ENCODE measurements at regions not wholly inside any gene's neighbourhood (a gene's known extent, or its start where the extent isn't known, plus 50 kb on each side); places are given as distances from the start of the nearest gene placed in this dataset.

DNA sequence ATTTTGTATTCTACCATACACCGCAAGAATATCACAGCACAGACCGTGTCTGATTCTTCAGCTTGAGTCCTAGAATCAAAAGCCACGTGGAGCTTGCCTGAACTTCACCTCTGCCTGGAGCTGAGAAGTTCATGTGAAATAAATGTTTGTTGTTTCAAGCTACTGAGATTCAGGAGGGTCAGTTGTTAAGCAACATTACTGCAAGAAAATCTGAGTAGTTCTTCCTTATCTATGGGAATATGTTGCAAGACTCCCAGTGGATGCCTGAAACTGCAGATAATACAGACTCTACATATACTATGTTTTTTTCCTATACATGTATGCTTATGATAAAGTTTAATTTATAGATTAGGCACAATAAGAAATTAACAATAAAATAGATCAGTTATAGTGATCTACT, 995.3 kb downstream of the TBC1D22A start:
- Histone ChIP-seq H3K27me3 (ENCODE audit: insufficient read depth, poor library complexity, severe bottlenecking) (no peaks in the 10 kb centered on the region), H3K4me3 (replicated peaks; ENCODE audit: insufficient read depth, low read length) (no peak overlapping the region), H3K27ac (replicated peaks) (no peak overlapping the region)
- TF ChIP-seq, protein P1, sequence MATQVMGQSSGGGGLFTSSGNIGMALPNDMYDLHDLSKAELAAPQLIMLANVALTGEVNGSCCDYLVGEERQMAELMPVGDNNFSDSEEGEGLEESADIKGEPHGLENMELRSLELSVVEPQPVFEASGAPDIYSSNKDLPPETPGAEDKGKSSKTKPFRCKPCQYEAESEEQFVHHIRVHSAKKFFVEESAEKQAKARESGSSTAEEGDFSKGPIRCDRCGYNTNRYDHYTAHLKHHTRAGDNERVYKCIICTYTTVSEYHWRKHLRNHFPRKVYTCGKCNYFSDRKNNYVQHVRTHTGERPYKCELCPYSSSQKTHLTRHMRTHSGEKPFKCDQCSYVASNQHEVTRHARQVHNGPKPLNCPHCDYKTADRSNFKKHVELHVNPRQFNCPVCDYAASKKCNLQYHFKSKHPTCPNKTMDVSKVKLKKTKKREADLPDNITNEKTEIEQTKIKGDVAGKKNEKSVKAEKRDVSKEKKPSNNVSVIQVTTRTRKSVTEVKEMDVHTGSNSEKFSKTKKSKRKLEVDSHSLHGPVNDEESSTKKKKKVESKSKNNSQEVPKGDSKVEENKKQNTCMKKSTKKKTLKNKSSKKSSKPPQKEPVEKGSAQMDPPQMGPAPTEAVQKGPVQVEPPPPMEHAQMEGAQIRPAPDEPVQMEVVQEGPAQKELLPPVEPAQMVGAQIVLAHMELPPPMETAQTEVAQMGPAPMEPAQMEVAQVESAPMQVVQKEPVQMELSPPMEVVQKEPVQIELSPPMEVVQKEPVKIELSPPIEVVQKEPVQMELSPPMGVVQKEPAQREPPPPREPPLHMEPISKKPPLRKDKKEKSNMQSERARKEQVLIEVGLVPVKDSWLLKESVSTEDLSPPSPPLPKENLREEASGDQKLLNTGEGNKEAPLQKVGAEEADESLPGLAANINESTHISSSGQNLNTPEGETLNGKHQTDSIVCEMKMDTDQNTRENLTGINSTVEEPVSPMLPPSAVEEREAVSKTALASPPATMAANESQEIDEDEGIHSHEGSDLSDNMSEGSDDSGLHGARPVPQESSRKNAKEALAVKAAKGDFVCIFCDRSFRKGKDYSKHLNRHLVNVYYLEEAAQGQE (IDR thresholded peaks at IDR 0.05; ENCODE audit: insufficient replicate concordance, low read depth) = no peak
- TF ChIP-seq, protein P2, sequence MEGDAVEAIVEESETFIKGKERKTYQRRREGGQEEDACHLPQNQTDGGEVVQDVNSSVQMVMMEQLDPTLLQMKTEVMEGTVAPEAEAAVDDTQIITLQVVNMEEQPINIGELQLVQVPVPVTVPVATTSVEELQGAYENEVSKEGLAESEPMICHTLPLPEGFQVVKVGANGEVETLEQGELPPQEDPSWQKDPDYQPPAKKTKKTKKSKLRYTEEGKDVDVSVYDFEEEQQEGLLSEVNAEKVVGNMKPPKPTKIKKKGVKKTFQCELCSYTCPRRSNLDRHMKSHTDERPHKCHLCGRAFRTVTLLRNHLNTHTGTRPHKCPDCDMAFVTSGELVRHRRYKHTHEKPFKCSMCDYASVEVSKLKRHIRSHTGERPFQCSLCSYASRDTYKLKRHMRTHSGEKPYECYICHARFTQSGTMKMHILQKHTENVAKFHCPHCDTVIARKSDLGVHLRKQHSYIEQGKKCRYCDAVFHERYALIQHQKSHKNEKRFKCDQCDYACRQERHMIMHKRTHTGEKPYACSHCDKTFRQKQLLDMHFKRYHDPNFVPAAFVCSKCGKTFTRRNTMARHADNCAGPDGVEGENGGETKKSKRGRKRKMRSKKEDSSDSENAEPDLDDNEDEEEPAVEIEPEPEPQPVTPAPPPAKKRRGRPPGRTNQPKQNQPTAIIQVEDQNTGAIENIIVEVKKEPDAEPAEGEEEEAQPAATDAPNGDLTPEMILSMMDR (IDR thresholded peaks at IDR 0.05; ENCODE audit: insufficient read depth, low read length) = no peak
- DNase-seq (ENCODE audit: low read depth in 1 of 2, low spot score in 1 of 2) = no peak

DNA sequence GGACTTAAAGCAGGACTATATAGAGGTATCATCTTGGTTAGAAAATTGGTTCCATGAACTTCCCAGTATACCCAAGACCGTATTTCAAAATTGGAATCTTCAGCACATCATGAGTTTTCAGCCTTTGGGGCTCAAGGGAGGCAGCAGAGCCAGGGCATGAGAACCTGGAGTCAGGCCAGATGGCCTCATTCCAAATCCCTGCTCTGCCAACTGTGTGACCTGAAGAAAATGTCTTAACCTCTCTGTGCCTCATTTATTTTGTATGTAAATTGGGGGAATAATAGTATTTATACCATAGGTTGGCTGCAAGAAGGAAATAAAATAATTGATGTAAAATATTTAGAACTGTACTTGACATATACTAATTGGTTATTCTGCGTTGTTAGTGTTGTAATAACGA, 987.6 kb downstream of the TBC1D22A start:
- H3K27ac ChIP-seq (replicated peaks) = no peak overlapping the region
- no peak overlapping the region for H3K4me3 ChIP-seq (replicated peaks; ENCODE audit: insufficient read depth, low read length)
- DNase-seq (ENCODE audit: low read depth in 1 of 2, low spot score in 1 of 2) = no peak
- TF ChIP-seq SPI1 (IDR thresholded peaks at IDR 0.05; ENCODE audit: borderline replicate concordance, low read depth) (no peak), POLR2AphosphoS5 (IDR thresholded peaks at IDR 0.05; ENCODE audit: low read depth) (no peak), GABPA (IDR thresholded peaks at IDR 0.05; ENCODE audit: low read depth) (no peak)
- TF ChIP-seq, protein P2 (IDR thresholded peaks at IDR 0.05; ENCODE audit: insufficient read depth, low read length) = no peak
- TF ChIP-seq, protein P1 (IDR thresholded peaks at IDR 0.05; ENCODE audit: insufficient replicate concordance, low read depth) = no peak
- no peaks in the 10 kb centered on the region for H3K27me3 ChIP-seq (ENCODE audit: insufficient read depth, poor library complexity, severe bottlenecking)

DNA sequence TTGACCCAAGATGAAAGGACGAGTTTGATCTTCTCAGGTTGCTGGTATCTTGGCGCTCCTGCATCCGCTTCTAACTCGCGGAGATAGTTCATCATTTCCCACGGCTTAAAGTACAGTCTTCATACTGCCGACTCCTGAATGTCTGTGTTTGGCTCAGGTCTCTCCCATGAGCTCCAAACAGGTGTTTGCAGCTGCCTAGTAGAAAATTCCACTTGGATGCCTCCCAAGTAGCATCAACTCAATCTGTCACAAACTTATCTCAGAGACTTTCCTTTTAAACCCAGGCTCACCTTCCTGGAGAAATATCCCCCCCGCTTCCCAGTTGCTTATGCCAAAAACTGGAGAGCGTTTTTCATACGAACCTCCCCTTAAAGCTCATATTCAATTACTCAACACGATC, 986.5 kb downstream of the TBC1D22A start:
- H3K27ac ChIP-seq (replicated peaks) = no peak overlapping the region
- DNase-seq (ENCODE audit: low read depth in 1 of 2, low spot score in 1 of 2) = no peak
- TF ChIP-seq SPI1 (IDR thresholded peaks at IDR 0.05; ENCODE audit: borderline replicate concordance, low read depth) (no peak), POLR2AphosphoS5 (IDR thresholded peaks at IDR 0.05; ENCODE audit: low read depth) (no peak), GABPA (IDR thresholded peaks at IDR 0.05; ENCODE audit: low read depth) (no peak)
- TF ChIP-seq, protein P2 (IDR thresholded peaks at IDR 0.05; ENCODE audit: insufficient read depth, low read length) = no peak
- TF ChIP-seq, protein P1 (IDR thresholded peaks at IDR 0.05; ENCODE audit: insufficient replicate concordance, low read depth) = no peak
- no peaks in the 10 kb centered on the region for H3K27me3 ChIP-seq (ENCODE audit: insufficient read depth, poor library complexity, severe bottlenecking)
- no peak overlapping the region for H3K4me3 ChIP-seq (replicated peaks; ENCODE audit: insufficient read depth, low read length)

All from HL-60 (cell line).